K562 (cell line): ENCODE measurements at regions not wholly inside any gene's neighbourhood (a gene's known extent, or its start where the extent isn't known, plus 50 kb on each side); places are given as distances from the start of the nearest gene placed in this dataset.

ENCODE experiments used
- ATAC-seq: fragments of 200-7000 bp; cut with Tn5 transposase; 3 replicates; pipeline ENCODE4 v1.9.1; 2020; ENCODE audit warnings: moderate library complexity
- BruUV-seq: library from RNA; stranded (reverse); fragments of 400-500 nt; replicated peaks from 2 replicates; lab custom pipeline; 2021; lab: Mats Ljungman, UMichigan
- CTCF ChIA-PET: fragments of 300-600 bp; formaldehyde crosslinking; extraction: SDS; loops from one replicate; lab custom pipeline; 2021; ENCODE audit warnings: low intra/inter-chr PET ratio; lab: Yijun Ruan, JAX
- POLR2A ChIA-PET: fragments of 300-600, 350-650 bp; sonication (Branson Sonifier 250); formaldehyde crosslinking; extraction: SDS; loops from one replicate; lab custom pipeline; 2021; ENCODE audit warnings: antibody characterized with exemption, inconsistent platforms; lab: Yijun Ruan, JAX
- DNase-seq, 4 experiments: peaks; one replicate each; pipeline versions ENCODE4 v3.0.0 to v3.0.0-alpha.2; 2011 to 2018; ENCODE audit warnings: low spot score in 3 of 4, mixed read lengths in 3 of 4; ENCODE audit errors: extremely low read depth in 1 of 4
- FAIRE-seq: peaks from 2 replicates; lab custom pipeline; 2011; peaks lifted over from hg19 to GRCh38; lab: Jason Lieb, UNC
- H2AFZ ChIP-seq: 2 replicates; pipeline ENCODE4 v1.6.0; 2011; ENCODE audit warnings: low read depth, low read length, control low read depth, inconsistent platforms
- H3K27ac ChIP-seq: fragments of 200-600 bp; 3 replicates; pipeline ENCODE4 v1.8.0; 2011; ENCODE audit warnings: low read depth, mild to moderate bottlenecking, control low read depth, inconsistent platforms, low read length, moderate library complexity, mixed read lengths; ENCODE audit errors: extremely low read depth
- H3K27me3 ChIP-seq, 2 experiments: fragments of 300-600 bp in 1 of 2; 2 replicates in 1 of 2; 3 replicates in 1 of 2; pipeline versions ENCODE4 v1.6.0 to v1.8.0; 2011; ENCODE audit warnings: inconsistent platforms in 2 of 2, low read length in 2 of 2, mild to moderate bottlenecking in 1 of 2, mixed read lengths in 1 of 2, moderate library complexity in 1 of 2; ENCODE audit not compliant: control insufficient read depth in 2 of 2, insufficient read depth in 2 of 2
- H3K36me3 ChIP-seq: fragments of 300-600 bp; 3 replicates; pipeline ENCODE4 v1.8.0; 2011; ENCODE audit warnings: mild to moderate bottlenecking, low read length, inconsistent platforms; ENCODE audit not compliant: control insufficient read depth, insufficient read depth
- H3K4me1 ChIP-seq, 2 experiments: fragments of 200-600 bp in 1 of 2; replicated peaks in 1 of 2; 2 replicates in 1 of 2; 3 replicates in 1 of 2; pipeline versions ENCODE4 v1.5.1 to v1.8.0; 2011; ENCODE audit warnings: inconsistent platforms in 2 of 2, low read length in 2 of 2, mild to moderate bottlenecking in 1 of 2, mixed read lengths in 1 of 2, moderate library complexity in 1 of 2; ENCODE audit not compliant: control insufficient read depth in 2 of 2, insufficient read depth in 2 of 2
- H3K4me2 ChIP-seq: 2 replicates; pipeline ENCODE4 v1.6.1; 2011; ENCODE audit warnings: low read length, control low read depth, inconsistent platforms, mixed read lengths; ENCODE audit not compliant: insufficient read depth
- H3K4me3 ChIP-seq: fragments of 200-600 bp; sonication (generic), shearing (Covaris generic); 2 replicates; pipeline ENCODE4 v1.5.1; 2016; ENCODE audit warnings: control low read depth, inconsistent platforms
- H3K79me2 ChIP-seq: fragments of 200-600 bp; 3 replicates; pipeline ENCODE4 v1.8.0; 2011; ENCODE audit warnings: low read length, inconsistent platforms; ENCODE audit not compliant: control insufficient read depth, insufficient read depth
- H3K9ac ChIP-seq, 2 experiments: 2 replicates each; pipeline versions ENCODE4 v1.6.0 to v1.6.1; 2011; ENCODE audit warnings: low read depth in 2 of 2, low read length in 2 of 2, control low read depth in 1 of 2, inconsistent platforms in 1 of 2, mild to moderate bottlenecking in 1 of 2, mixed read lengths in 1 of 2; ENCODE audit not compliant: insufficient read depth in 1 of 2
- H3K9me1 ChIP-seq: one replicate; pipeline ENCODE4 v1.6.0; 2011; ENCODE audit warnings: inconsistent platforms, mild to moderate bottlenecking, low read length, moderate library complexity; ENCODE audit not compliant: control insufficient read depth, insufficient read depth
- H3K9me3 ChIP-seq: replicated peaks from 2 replicates; pipeline ENCODE4 v1.5.1; 2011; ENCODE audit warnings: low read depth, low read length, inconsistent platforms; ENCODE audit not compliant: control insufficient read depth, insufficient read depth
- H4K20me1 ChIP-seq: replicated peaks from 2 replicates; pipeline ENCODE4 v1.6.1; 2011; ENCODE audit warnings: low read length, inconsistent platforms, mixed read lengths; ENCODE audit not compliant: control insufficient read depth, insufficient read depth
- CEBPB ChIP-seq: fragments of 450-650 bp; IDR thresholded peaks from 2 replicates; pipeline ENCODE4 v1.6.1; 2016; ENCODE audit warnings: missing genetic modification characterization, missing compliant biosample characterization
- CHD1 ChIP-seq: fragments of 200-600 bp; sonication (generic); IDR thresholded peaks from one replicate; pipeline ENCODE4 v1.6.1; 2012; ENCODE audit warnings: mild to moderate bottlenecking, moderate library complexity, low read length, inconsistent platforms
- JUN ChIP-seq, 2 experiments: sonication (generic) in 1 of 2; formaldehyde crosslinking in 1 of 2; IDR thresholded peaks; 2 replicates each; pipeline versions ENCODE4 v1.6.1 to v1.8.0; 2012 to 2022; ENCODE audit warnings: borderline replicate concordance in 2 of 2, mild to moderate bottlenecking in 2 of 2, improper control_type of control experiment in 1 of 2, low read depth in 1 of 2, low read length in 1 of 2, missing genetic modification reagents in 1 of 2
- JUNB ChIP-seq: fragments of 450-650 bp; formaldehyde crosslinking; conservative IDR thresholded peaks from 2 replicates; pipeline ENCODE4 v1.4.0; 2020; ENCODE audit warnings: mild to moderate bottlenecking
- NFXL1 ChIP-seq: fragments of 450-650 bp; formaldehyde crosslinking; IDR thresholded peaks from 2 replicates; pipeline ENCODE4 v1.4.0; 2021; ENCODE audit warnings: mild to moderate bottlenecking
- PTBP1 ChIP-seq: fragments of 200-400 bp; formaldehyde crosslinking; IDR thresholded peaks from 2 replicates; pipeline ENCODE4 v1.6.1; 2017; ENCODE audit warnings: low read depth, low read length
- RBFOX2 ChIP-seq: fragments of 200-400 bp; formaldehyde crosslinking; IDR thresholded peaks from 2 replicates; pipeline ENCODE4 v1.6.1; 2017; ENCODE audit warnings: low read depth, mild to moderate bottlenecking, low read length, moderate library complexity
- RBM15 ChIP-seq: fragments of 200-400 bp; formaldehyde crosslinking; IDR thresholded peaks from 2 replicates; pipeline ENCODE4 v1.6.1; 2018; ENCODE audit warnings: mild to moderate bottlenecking, low read length, moderate library complexity; ENCODE audit not compliant: insufficient read depth
- SAFB ChIP-seq: fragments of 200-400 bp; formaldehyde crosslinking; IDR thresholded peaks from 2 replicates; pipeline ENCODE4 v1.6.1; 2017; ENCODE audit warnings: low read depth, low read length, borderline replicate concordance
- TCFL5 ChIP-seq: fragments of 250-450 bp; sonication (Bioruptor Pico); conservative IDR thresholded peaks from 2 replicates; pipeline ENCODE4 v1.6.1; 2021; ENCODE audit warnings: mild to moderate bottlenecking, moderate library complexity, matching md5 sums
- ZBTB5 ChIP-seq: fragments of 450-650 bp; IDR thresholded peaks from 2 replicates; pipeline ENCODE4 v1.6.1; 2017; ENCODE audit warnings: antibody characterized with exemption
- ZFP36 ChIP-seq: fragments of 150-350 bp; IDR thresholded peaks from 2 replicates; pipeline ENCODE4 v1.6.1; 2018; ENCODE audit warnings: low read length, low read depth; ENCODE audit not compliant: partially characterized antibody
- ZNF23 ChIP-seq: fragments of 250-450 bp; sonication (Bioruptor Pico); IDR thresholded peaks from 2 replicates; pipeline ENCODE4 v1.4.0; 2020; ENCODE audit warnings: mild to moderate bottlenecking
- WGBS: fragments of 100-300 bp; shearing (Covaris generic); methylation state at CpG from one replicate; pipeline ENCODE4 v1.1.6; 2016; ENCODE audit warnings: low coverage, mixed read lengths; ENCODE audit not compliant: insufficient coverage; ENCODE audit errors: missing lambda C conversion rate; 5-methylcytosine and 5-hydroxymethylcytosine counted together
- in situ Hi-C: fragments of 300-500 bp; cut with MboI; formaldehyde crosslinking; loops from 4 replicates; pipeline ENCODE4 v1.15.0; 2018; ENCODE audit warnings: inconsistent platforms, mixed read lengths
- intact Hi-C: fragments of 100-400 bp; cut with micrococcal nuclease; formaldehyde crosslinking; loops from 2 replicates; pipeline ENCODE4 v1.14.2; 2022
- TF ChIP-seq, protein P1 (sequence below): fragments of 250-450 bp; sonication (Bioruptor Pico); IDR thresholded peaks from 2 replicates; pipeline ENCODE4 v1.4.0; 2020; ENCODE audit warnings: borderline replicate concordance

- Histone ChIP-seq H3K79me2 (no peaks in the 10 kb centered on the region), H3K4me2 (no peak overlapping the region), H3K9me1 (no peaks in the 10 kb centered on the region), H3K27me3 (no peaks in the 10 kb centered on the region), H3K9ac (no peak overlapping the region), H3K36me3 (no peaks in the 10 kb centered on the region), H2AFZ (no peak overlapping the region), H3K27ac (no peak overlapping the region), H3K4me1 (no peaks in the 10 kb centered on the region), H3K4me3 (no peak overlapping the region), H3K9me3 (no peaks in the 10 kb centered on the region), H4K20me1 (no peaks in the 10 kb centered on the region)
- intact Hi-C loops: no loop called here
- no TSS peak for BruUV-seq
- WGBS: 0% methylated on average over 4 of the region's 4 CpGs
- ChIA-PET POLR2A (no interaction called here), CTCF (no interaction called here)
- in situ Hi-C loops: loop anchor here (25.0 kb wide), 1 partner anchor 718 kb away; no protein-coding TSS in a partner anchor
- no peak for DNase-seq
- ATAC-seq: no peak
- no peak for FAIRE-seq
- TF ChIP-seq RBM15: no peak
- no peak for TF ChIP-seq ZNF23 (CRISPR knock-in tag)
- TF ChIP-seq SAFB: no peak
- no peak for TF ChIP-seq ZBTB5
- TF ChIP-seq, protein P1, sequence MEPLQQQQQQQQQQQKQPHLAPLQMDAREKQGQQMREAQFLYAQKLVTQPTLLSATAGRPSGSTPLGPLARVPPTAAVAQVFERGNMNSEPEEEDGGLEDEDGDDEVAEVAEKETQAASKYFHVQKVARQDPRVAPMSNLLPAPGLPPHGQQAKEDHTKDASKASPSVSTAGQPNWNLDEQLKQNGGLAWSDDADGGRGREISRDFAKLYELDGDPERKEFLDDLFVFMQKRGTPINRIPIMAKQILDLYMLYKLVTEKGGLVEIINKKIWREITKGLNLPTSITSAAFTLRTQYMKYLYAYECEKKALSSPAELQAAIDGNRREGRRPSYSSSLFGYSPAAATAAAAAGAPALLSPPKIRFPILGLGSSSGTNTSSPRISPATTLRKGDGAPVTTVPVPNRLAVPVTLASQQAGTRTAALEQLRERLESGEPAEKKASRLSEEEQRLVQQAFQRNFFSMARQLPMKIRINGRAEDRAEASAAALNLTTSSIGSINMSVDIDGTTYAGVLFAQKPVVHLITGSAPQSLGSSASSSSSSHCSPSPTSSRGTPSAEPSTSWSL: no peak
- TF ChIP-seq ZFP36: no peak
- TF ChIP-seq RBFOX2: no peak
- TF ChIP-seq TCFL5: no peak
- TF ChIP-seq PTBP1: no peak
- TF ChIP-seq CEBPB (tag): no peak
- TF ChIP-seq JUNB (CRISPR knock-in tag): no peak
- TF ChIP-seq NFXL1 (CRISPR knock-in tag): no peak
- TF ChIP-seq CHD1: no peak
- TF ChIP-seq JUN (IDR thresholded peaks at IDR 0.05; ENCODE audit: borderline replicate concordance, low read depth, low read length): no peak
- no peak for TF ChIP-seq JUN (CRISPR knock-in tag; IDR thresholded peaks at IDR 0.05; ENCODE audit: borderline replicate concordance)
Observed at GRCh38 chr3:102530415-102531181, 95.8 kb downstream of the ZPLD1 start.
